GM21381 (cell line): ENCODE measurements at regions not wholly inside any gene's neighbourhood (a gene's known extent, or its start where the extent isn't known, plus 50 kb on each side); places are given as distances from the start of the nearest gene placed in this dataset.

ENCODE experiments used
- ATAC-seq: cut with Tn5 transposase; IDR thresholded peaks from one replicate; pipeline ENCODE4 v1.9.1; 2021; ENCODE audit warnings: mild to moderate bottlenecking, moderate library complexity; ENCODE audit not compliant: unreplicated experiment

DNA sequence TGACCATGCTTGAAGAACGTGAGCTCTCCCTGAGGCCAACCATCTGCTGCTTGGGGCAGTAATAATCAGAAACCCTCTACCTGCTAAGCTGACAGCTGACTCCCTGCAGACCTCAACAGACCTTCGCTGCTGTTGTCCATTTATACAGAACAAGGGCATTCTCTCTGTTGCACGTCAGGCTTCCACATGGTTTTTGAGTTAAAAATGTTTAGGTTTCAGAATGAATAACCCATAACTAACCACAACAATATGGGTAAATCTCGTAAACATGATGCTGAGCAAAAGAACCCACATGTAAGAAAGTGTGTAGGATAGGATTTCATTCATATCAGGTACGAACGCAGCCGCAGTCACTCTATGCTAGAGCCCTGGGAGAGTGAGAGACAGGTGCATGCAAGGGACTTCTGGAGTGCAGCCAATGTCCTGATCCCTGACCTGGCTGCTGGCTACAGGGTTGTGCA lies 348.5 kb downstream of the MED10 start:
- ATAC-seq, result no peak

DNA sequence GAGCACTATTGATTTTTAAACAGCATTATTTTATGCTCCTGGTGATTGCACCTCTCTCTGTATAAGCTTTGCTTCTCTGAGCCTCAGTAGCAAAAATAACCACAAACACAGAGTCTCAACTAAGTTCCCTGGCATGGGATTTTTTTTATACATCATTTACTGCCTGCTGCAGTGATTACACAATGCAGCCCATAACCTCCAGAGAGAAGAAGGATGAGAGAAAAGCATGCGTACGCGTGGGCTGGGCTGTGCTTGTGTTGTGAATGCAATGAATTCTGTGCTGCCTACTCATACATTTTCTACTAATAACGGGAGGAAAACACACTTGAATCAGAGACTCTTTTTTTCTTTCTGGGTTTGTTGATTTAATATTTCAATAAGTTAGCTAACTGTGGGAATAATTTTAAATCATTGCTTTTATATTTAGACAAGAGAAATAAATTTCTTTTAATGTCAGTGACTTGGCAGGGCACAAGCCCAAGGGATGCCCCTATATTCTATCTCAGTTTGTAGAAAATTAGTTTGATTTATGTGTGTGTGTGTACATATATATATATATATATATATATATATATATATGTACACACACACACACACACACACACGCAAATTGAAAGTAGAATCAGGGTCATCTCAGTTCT lies 351.5 kb downstream of the MED10 start:
- ATAC-seq, result no peak

DNA sequence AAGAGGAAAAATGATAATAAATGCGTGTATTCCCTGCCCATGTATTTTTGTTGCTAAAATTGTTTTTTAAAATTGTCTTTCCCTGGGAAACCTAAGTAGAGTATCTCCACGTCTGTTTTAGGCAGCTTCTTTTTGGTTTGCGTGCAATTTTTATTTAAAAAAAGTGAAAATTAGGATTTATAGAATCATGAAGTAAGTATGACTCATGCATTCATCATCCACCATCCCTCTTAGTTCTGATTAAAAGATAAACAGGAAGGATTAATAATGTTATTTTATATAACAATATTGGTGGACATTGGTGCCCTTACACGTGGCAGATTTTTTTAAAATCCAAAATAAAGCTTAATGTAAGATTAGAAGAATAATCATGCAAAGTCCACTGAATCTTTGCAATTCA lies 358.7 kb downstream of the MED10 start:
- ATAC-seq, result no peak

DNA sequence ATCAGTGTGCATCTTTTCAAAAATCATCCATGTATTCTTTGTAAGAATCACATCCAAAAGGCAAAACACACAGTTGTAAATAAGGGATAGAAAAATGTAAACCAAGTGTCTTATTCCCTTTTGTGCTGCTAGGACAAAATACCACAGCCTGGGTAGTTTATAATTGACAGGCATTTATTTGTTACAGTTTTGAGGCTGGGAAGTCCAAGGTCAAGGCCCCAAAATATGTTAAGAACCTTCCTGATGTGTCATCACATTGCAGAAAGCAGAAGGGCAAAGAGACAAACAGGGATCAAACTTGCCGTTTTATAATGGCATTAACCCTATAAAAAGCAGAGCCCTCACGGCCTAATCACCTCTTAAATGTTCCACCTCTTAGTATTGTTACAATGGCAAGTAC lies 364.8 kb downstream of the MED10 start:
- no peak for ATAC-seq

DNA sequence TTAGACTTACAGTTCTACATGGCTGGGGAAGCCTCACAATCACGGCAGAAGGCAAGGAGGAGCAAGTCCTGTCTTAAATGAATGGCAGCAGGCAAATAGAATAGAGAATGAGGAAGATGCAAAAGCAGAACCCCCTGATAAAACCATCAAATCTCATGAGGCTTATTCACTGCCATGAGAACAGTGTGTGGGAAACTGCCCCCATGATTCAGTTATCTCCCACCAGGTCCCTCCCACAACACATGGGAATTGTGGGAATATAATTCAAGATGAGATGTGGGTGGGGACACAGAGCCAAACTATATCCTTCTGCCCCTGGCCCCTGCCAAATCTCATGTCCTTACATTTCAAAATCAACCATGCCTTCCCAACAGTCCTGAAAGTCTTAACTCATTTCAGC lies 367.1 kb downstream of the MED10 start:
- no peak for ATAC-seq

DNA sequence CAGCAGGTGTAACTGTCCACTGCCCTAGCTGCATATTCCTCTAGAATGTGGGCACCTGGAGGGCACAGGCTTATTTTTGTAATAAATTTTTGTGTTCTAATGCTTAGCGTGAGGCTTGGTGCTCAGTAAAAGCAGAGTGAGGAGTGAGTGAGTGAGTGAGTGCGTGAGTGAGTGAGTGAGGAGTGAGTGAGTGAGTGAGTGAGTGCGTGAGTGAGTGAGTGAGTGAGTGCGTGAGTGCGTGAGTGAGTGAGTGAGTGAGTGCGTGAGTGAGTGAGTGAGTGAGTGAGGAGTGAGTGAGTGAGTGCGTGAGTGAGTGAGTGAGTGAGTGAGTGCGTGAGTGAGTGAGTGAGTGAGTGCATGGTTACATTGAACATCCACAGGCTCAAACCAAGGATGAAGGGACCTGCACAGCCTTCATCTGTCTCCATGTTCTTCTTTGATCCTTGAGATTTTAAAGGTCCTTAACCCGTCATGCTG lies 371.5 kb downstream of the MED10 start:
- ATAC-seq, result no peak

DNA sequence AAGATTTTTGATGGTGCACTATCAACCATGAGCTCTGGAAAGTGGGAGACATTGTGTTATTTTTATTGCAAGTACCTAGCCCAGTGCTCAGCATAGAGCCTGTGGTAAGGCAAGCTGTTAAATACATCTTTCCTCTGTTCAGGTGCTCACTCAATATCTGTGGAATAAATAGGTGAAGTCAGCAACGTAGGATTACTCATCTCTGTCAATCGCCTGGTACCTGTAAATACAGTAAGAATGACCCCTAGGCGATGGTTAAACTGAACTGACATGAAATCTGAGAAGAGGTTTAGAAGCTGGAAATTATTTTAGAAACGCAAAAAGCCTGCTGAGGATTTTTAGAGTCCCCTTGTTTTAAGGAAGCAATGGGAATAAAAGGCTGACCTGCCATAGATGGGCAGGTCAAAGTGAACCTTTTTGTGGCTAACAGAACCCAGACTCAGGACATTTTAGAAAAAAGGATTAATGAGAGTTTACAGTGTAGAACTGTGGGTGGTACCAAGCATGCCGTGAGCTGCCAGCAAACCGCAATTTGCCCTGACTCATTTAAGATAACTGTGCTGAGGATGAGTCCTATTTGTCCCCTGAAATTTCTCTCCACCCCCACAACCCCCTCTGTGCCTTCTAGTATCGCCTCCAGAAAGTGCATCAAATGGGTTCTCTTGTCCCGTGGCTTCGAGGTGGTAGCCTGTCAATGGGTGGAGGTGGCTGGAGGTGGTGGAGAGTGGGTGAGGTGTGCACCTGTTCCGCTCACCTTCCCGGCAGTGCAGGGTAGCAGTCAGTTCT lies 375.1 kb downstream of the MED10 start:
- no peak for ATAC-seq

DNA sequence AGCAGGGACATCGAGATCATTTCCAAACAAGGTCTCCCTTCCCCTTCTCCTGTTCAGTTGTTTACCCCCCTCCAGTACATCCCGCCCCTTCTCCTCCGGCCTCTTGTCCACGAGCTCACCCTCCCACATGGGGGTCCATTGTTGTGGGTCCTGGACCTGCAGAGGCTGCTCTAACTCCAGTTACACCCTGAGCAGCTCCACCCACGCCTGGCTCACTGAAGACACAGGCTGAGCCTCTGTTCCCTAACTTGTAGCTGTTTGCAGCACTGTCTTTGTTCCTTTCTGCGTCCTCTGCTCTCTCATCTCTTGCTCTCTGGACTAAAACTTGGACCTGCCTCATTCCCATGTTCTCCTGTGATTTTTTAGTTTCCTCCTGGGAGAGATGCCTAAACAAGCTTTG lies 377.5 kb downstream of the MED10 start:
- ATAC-seq, result no peak

DNA sequence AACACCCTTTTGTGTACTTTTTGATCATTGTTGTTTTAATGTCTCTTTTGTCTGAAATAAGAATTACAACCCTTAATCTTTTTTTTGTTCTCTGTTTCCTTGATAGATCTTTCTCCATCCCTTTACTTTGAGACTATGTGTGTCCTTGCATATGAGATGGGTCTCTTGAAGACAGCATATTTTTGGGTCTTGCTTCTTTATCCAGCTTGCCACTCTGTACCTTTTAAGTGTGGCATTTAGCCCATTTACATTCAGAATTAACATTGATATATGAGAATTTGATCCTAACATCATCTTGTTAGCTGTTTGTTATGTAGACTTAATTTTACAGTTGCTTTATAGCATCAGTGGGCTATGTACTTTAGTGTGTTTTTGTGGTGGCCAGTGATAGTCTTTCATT lies 382.5 kb downstream of the MED10 start:
- no peak for ATAC-seq

DNA sequence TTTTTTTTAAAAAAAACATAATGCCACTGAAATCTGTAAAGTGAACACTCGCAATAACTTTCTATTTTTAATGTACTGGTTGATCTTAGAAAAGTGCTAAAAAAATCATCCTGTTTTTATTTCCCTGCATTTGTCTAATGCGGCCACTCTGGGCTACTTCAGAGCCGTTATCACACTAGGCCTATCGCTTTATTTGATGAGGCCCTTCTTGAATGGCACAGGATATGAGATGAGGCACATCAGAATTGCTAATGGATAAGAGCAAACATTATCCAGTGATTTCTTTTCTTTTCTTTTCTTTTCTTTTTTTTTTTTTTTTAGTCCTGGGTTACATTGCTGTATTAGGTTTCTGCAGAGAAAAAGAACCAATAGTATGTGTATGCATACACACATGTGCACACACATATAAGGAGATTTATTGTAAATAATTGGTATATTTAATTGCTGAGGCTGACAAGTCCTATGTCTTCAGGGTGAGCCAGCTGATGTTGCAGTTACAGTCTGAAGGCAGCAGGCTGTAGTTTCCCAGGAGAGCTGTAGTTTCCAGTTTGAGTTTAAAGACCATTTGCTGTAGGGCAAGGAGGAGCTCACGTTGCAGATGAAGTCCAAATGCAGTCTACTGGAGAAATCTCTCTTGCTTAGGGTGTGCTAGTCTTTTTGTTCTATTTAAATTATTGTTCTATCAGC lies 391.7 kb downstream of the MED10 start:
- ATAC-seq, result no peak

DNA sequence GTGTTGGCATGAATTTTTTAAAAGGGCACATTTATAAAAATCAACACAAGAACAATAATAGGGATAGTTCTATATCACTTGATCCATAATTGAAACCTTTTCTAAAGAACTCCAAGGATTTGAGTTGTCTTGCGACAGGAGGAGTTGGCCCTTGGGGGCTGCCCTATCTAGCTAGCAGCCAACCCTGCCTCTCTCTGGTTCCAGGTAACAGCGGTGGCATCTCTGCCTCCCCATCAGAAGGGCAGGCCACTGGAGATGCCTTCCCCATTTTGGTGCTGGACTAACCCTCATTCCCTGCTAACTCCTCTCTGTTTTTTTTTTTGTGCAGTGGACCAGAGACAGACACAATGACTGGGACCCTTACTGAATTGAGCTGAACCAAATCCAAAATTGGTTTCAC lies 393.0 kb downstream of the MED10 start:
- no peak for ATAC-seq

DNA sequence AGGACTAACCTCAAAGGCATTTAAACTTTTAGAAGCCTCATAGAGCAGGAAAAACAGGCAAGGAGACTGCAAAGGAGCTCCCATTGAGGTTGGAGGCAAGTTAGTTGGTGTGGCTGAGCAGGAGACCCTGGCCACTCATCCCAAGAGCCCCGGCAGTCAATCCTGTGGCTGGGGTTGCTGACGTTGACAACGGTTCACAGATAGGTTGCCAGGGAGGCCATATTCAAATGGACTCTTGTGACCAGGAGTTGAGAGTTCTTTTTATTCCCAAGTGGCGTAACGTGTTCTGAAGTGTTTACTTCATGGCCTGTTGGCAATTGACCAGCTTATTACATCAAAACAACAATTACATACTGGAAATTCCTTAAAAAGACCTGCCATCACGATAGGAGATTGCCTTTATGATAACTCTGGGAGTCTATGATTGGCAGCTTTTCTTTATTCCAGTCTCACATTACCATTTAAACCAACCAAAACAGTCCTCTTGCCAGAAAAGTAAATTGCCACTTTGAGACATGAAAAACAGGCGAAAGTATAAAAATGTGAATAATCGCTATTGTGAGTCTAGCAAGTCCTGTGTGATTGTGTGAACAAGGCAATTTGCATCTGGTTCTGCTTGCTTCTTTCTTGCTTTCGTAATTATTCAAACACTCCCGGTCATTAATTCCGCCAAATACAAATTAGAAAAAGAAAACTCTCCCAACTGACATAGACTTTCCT lies 394.9 kb downstream of the MED10 start:
- ATAC-seq, result no peak

DNA sequence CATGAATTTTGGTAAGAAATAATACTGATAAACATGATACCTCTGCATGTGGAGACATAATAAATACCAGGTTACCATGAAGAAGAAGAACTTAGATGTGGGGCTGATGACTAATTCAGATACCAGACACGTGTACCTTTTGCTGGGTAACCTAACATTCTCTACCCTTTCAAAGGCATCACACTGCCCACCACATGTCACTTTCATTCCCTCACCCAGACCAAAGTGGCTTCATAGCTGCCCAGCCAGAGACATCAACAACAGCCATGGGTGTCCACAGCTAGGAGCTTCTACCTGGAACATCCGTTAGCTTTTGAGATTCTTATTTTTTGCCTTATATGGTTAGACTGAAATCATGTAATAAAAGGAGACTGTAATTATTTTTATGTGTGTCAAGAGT lies 396.8 kb downstream of the MED10 start:
- no peak for ATAC-seq

DNA sequence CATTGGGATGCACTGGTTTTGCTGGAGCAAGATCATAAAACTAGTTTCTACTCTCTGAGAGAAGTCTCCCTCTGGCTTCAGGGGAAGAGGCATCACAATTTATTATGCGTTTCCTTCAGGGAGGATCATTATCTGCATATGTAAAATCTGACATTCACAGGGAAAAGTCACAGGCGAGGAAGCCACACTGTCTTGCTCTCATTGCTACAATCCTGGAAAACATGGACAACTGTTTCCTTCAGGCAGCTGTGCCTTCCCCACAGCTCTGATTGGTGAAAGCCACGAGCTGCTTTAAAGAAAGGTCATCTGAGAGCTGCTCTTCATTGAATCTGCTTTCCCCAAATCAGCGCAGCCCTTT lies 397.8 kb downstream of the MED10 start:
- no peak for ATAC-seq

DNA sequence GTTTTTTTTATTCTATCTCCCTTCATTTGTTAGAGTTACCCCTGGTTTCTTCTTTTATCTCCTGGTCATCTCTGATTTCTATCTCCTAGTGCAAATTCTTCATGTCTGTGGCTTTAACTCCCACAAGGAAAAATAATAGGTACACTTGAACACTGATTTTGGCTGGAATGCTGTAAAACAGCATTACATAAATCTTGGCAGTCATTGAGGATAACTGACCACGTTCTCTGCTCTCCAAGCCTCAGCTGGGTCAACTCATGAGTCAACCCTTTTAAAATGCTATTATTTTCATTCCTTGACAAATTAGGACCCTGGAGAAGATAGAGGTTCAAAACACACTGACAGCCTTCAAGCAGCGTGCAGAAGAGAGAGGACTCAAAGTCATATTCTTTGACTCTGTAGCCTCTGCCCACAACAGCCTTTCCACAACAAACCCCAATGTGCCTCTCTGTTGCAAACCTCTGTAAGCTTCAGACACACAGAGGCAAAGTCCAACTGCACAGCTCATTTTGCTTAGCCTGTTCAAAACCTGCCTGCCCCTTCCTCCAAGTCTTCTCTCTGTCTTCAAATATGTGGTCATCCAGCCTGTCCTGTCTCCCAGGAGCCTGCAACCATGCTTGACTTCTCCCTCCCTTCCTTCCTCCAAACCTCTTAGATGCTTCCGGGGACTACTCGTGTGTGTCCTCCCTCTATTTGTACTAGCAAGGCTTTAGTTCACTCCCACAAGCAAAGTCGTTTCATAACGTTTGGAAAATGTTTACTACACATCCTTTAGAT lies 398.4 kb downstream of the MED10 start:
- no peak for ATAC-seq

DNA sequence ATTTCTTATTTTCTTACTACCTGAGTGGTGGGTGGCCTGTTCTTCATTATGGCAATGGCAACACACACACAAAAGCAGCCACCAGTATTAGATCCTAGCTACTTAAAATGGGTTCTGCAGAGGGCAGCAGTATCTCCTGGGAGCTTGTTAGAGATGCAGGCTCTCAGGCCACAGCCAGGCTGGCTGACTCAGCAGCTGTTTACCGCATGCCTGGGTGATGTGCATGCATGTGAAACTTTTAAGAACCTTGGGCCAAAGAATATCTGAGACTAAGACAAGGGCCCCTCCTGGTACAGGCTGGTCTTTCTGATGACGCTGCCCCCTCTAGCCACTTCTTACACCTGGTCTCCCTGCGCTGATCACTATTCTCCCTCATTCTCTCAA lies 399.0 kb downstream of the MED10 start:
- ATAC-seq, result no peak

DNA sequence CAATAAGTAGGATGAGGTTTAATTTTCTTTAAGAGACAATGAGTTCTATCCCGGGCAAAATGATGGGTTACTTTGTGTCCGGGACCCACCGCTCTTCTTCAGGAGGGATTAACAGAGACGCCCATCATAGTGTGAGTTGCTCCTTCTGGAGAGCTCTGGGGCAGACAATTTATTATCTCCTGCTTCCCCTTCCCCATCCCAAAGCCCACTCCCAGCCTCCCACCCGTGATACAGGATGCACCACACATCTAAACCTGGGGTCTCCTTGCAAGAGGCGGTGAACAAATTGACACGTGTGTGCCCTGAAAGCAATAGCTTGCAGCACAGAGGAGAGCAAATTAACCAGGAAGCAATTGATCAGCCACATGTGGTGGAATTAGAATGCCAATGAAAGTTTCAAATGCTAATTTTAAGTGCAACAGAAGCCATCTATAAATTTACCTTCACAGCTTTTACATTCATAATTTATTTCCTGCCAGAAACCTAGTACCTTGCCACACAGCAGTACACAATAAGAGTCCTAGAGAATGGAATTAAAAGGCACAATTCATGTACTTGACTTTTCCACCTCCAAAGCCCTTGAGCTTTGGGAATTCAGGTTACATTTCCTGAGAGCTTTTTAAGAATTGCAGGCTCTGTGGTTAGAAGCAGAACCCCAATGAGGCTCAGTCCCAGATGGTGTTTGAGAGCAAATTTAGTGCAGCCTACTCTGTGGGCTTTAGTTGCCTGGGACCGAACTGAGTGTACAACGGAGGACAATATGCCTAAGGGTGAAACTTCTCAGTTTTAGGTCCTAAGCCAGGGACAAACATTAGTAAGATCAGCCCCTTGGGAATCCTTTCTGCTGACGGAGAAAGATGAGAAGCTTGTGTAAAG lies 399.6 kb downstream of the MED10 start:
- ATAC-seq, result no peak

DNA sequence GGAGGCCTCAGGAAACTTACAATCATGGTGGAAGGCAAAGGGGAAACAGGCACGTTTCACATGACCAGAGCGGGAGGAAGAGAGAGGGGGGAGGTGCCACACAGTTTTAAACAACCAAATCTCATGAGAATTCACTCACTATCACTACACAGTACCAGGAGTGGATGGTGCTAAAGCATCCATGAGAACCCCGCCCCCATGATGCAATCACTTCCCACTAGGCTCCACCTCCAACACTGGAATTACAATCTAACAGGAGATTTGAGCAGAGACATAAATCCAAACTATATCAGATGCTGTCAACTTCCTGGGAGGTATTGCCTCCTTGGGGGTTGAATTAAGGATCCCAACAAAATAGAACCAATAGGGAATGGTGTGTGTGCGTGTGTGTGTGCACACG lies 407.1 kb downstream of the MED10 start:
- ATAC-seq, result no peak

DNA sequence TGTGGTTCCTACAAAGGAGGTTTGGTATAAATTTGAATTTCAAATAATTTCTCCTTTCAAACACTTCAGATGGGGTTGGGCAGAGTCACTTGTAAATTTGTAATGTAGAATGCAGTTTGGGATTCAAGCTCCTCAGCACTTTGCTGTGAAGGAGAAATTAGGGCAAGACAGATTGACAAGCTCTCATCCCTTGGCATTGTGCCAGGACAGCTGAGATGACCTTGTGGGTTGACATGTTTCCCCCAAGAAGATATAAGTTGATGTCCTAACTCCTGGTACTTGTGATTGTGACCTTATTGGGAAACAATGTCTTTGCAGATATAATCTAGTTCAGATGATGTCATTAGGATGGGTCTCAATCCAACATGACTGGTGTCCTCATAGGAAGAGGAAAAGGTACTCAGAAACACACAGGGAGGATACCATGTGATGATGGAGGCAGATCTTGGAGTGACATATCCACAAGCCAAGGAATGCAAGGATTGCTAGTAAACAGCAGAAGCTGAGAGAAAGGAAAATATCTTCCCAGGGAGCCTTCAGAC lies 408.3 kb downstream of the MED10 start:
- ATAC-seq, result no peak
